Body of pancreas (tissue), 4 donors: ENCODE measurements at regions not wholly inside any gene's neighbourhood (a gene's known extent, or its start where the extent isn't known, plus 50 kb on each side); places are given as distances from the start of the nearest gene placed in this dataset.

Experiments used
- POLR2A ChIP-seq, 3 donors: fragments of 450-650 bp; IDR thresholded peaks; one replicate each; pipeline ENCODE4 v1.6.1; 2016; ENCODE audit warnings: antibody characterized with exemption in 3 of 3, mild to moderate bottlenecking in 2 of 3
- TF ChIP-seq, protein P1 (sequence below), 7 experiments: fragments of 450-650 bp in 4 of 7; fragments of 200-600 bp in 3 of 7; sonication (generic) in 3 of 7; IDR thresholded peaks; one replicate each; pipeline ENCODE4 v1.5.1; 2016 to 2019; ENCODE audit warnings: antibody characterized with exemption in 7 of 7

DNA sequence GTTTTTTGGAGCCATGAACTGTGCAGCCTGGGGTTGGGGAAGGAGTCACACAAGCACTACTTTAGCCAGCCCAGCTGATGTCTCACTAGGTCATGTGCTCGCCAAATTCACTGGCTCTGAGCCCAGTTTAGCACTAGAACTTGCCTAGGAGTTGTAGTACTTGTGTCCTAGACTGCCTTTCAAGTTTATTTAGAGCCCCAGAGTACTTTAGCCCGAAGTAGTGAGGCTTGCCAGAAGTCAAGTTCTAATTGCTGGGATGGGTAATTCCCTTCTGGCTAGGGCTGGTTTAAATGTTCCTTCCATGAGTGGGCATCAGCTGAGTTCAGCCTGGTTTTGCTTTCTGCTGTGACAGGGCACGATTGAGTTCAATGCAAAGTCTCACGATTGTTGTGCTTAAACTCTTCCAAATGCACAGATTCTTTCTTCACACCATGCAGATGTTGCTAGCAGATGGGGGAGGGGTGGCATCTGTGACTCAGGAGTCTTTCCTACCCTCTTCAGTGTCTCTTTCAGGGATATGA lies 228.2 kb upstream of the ZPLD1 start:
- no peak for TF ChIP-seq POLR2A (IDR thresholded peaks at IDR 0.05)
- TF ChIP-seq, protein P1, sequence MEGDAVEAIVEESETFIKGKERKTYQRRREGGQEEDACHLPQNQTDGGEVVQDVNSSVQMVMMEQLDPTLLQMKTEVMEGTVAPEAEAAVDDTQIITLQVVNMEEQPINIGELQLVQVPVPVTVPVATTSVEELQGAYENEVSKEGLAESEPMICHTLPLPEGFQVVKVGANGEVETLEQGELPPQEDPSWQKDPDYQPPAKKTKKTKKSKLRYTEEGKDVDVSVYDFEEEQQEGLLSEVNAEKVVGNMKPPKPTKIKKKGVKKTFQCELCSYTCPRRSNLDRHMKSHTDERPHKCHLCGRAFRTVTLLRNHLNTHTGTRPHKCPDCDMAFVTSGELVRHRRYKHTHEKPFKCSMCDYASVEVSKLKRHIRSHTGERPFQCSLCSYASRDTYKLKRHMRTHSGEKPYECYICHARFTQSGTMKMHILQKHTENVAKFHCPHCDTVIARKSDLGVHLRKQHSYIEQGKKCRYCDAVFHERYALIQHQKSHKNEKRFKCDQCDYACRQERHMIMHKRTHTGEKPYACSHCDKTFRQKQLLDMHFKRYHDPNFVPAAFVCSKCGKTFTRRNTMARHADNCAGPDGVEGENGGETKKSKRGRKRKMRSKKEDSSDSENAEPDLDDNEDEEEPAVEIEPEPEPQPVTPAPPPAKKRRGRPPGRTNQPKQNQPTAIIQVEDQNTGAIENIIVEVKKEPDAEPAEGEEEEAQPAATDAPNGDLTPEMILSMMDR (IDR thresholded peaks at IDR 0.05), result no peak
